ENCODE measurements at regions not wholly inside any gene's neighbourhood (a gene's known extent, or its start where the extent isn't known, plus 50 kb on each side); places are given as distances from the start of the nearest gene placed in this dataset.

DNA sequence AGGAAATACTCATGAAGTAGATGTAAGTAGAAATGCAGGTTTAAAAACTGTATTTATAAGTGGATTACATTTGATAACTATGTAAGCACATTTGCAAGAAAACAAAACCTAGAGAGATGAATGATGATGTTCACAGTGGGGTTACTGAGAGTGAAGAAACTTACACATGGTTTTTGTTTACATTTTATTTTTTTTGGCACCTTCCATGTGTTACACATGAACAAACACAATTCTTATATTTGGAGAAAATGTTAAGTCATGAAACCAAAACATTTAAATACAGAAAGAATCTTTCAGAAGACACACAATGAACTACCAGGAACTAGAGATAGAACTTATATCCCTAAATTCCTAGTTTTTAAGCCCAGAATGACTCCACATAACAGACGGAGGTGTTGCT is 51.5 kb upstream of the SPATA31E1 start:
- DNase-seq (ENCODE audit: low read depth): no peak
- no peaks in the 10 kb centered on the region for H3K27me3 ChIP-seq (ENCODE audit: control insufficient read depth, insufficient read depth, low read length)

More for the DNA sequence above, 51.5 kb upstream of the SPATA31E1 start:
- Histone ChIP-seq H3K36me3 (ENCODE audit: control insufficient read depth, insufficient read depth, low read length) (no peaks in the 10 kb centered on the region), H3K4me3 (ENCODE audit: low read depth, low read length) (no peak overlapping the region)
- TF ChIP-seq, protein P1, sequence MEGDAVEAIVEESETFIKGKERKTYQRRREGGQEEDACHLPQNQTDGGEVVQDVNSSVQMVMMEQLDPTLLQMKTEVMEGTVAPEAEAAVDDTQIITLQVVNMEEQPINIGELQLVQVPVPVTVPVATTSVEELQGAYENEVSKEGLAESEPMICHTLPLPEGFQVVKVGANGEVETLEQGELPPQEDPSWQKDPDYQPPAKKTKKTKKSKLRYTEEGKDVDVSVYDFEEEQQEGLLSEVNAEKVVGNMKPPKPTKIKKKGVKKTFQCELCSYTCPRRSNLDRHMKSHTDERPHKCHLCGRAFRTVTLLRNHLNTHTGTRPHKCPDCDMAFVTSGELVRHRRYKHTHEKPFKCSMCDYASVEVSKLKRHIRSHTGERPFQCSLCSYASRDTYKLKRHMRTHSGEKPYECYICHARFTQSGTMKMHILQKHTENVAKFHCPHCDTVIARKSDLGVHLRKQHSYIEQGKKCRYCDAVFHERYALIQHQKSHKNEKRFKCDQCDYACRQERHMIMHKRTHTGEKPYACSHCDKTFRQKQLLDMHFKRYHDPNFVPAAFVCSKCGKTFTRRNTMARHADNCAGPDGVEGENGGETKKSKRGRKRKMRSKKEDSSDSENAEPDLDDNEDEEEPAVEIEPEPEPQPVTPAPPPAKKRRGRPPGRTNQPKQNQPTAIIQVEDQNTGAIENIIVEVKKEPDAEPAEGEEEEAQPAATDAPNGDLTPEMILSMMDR (IDR thresholded peaks at IDR 0.05; ENCODE audit: insufficient read depth, low read length, poor library complexity, severe bottlenecking): no peak

Measured in kidney epithelial cell (primary cell).